ENCODE measurements at regions not wholly inside any gene's neighbourhood (a gene's known extent, or its start where the extent isn't known, plus 50 kb on each side); places are given as distances from the start of the nearest gene placed in this dataset.

DNA sequence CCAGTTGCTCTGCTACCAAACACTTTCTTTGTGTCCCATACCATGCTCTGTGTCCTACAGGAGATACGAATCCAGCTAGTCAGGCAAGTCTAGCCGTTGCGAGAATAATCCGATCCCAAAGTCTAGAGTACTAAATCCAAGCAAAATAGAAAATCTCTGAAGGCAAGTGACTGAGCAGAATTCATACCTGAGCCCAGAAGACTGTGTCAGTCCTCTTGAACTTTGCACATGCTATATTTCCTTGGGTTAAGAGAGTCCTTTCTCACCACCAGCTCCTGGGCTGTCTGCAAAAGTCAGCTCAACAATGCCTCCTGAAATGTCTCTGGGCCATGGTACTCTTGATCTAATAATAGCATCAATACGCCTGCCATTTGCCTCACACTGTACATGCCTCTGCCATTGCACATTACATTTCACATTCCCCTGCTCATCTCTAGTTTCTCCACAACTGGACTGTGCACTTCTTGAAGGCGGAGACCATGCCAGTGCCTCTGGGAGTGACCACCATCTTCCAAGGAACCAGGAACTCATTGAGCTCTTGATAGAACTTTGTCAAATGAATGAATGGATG lies 265.8 kb upstream of the ID2 start:
- Histone ChIP-seq H3K4me1 (peaks cover 16 to 27% (median 26%) of the 10 kb centered on the region in 4 donors), H3K36me3 (no peaks in the 10 kb centered on the region), H3K27ac (no peak overlapping the region), H3K9me3 (no peaks in the 10 kb centered on the region), H3K27me3 (no peaks in the 10 kb centered on the region), H3K4me3 (no peak overlapping the region)
- intact Hi-C loops (cut with DNase I; ENCODE audit: low total_unique reads) = no loop called here
- no peak for TF ChIP-seq POLR2AphosphoS5 (IDR thresholded peaks at IDR 0.05)
- TF ChIP-seq, protein P1, sequence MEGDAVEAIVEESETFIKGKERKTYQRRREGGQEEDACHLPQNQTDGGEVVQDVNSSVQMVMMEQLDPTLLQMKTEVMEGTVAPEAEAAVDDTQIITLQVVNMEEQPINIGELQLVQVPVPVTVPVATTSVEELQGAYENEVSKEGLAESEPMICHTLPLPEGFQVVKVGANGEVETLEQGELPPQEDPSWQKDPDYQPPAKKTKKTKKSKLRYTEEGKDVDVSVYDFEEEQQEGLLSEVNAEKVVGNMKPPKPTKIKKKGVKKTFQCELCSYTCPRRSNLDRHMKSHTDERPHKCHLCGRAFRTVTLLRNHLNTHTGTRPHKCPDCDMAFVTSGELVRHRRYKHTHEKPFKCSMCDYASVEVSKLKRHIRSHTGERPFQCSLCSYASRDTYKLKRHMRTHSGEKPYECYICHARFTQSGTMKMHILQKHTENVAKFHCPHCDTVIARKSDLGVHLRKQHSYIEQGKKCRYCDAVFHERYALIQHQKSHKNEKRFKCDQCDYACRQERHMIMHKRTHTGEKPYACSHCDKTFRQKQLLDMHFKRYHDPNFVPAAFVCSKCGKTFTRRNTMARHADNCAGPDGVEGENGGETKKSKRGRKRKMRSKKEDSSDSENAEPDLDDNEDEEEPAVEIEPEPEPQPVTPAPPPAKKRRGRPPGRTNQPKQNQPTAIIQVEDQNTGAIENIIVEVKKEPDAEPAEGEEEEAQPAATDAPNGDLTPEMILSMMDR (IDR thresholded peaks at IDR 0.05) = no peak
- no peak for TF ChIP-seq POLR2A (IDR thresholded peaks at IDR 0.05)
- TF ChIP-seq EP300 (IDR thresholded peaks at IDR 0.05) = no peak
- DNase-seq = no peak
- 95 to 98% (median 96%) methylated on average over 6 of the region's 6 CpGs for WGBS, 5 donors

DNA sequence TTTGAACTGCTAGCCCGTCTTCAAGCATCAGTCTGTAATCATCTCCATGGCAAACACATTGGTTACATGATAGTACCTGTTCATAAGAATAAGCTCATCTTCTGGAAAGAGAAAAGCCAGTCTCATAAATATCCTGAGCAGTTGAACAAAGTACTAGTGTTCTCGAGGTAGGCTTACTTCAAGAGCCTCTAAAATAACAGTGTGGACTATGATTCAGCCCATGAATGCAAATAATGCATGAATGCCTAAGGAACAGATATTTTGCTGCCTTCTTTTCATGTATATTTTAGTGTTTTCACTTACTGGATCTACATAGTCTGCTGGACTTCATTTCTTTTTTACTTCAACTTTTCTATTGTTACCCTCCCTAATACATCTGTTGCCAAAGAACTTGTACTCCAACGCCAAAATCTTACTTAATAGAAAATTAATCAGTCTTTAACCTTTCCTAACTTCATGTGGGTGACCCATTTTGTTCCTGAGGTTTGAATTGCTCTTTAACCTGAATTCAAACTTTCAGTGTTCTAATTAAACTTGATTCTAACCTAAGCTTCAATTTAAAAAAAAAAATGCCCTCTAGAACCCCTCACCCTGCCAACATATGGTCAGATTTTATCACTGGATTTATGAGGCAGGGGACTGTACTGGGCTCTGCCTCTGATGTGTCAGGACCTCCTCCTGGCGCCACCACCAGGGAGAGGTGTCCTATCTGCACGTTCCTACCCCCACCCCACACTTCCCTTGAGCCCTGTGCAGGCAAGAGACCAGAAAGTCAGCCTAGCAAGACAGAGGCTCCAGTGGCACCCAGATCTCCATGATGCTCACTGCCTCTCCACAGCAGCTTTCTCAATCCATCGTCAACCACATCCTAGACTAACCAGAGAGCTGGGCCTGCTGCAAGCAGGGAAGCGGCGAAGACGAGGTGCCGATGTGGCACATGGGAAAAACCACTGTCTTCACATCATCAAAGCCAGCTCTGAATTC lies 264.7 kb upstream of the ID2 start:
- H3K27me3 ChIP-seq = no peaks in the 10 kb centered on the region
- peaks cover 11 to 21% (median 17%) of the 10 kb centered on the region in 4 donors for H3K4me1 ChIP-seq
- no peak for DNase-seq
- no peaks in the 10 kb centered on the region for H3K9me3 ChIP-seq
- WGBS, 5 donors = 78 to 84% (median 83%) methylated on average over 10 of the region's 10 CpGs
- H3K27ac ChIP-seq = no peak overlapping the region
- TF ChIP-seq, protein P1 (IDR thresholded peaks at IDR 0.05) = no peak
- no peak for TF ChIP-seq EP300 (IDR thresholded peaks at IDR 0.05)
- TF ChIP-seq POLR2A (IDR thresholded peaks at IDR 0.05) = no peak
- TF ChIP-seq POLR2AphosphoS5 (IDR thresholded peaks at IDR 0.05) = no peak
- H3K36me3 ChIP-seq = no peaks in the 10 kb centered on the region
- no peak overlapping the region for H3K4me3 ChIP-seq
- intact Hi-C loops (cut with DNase I; ENCODE audit: low total_unique reads) = no loop called here

DNA sequence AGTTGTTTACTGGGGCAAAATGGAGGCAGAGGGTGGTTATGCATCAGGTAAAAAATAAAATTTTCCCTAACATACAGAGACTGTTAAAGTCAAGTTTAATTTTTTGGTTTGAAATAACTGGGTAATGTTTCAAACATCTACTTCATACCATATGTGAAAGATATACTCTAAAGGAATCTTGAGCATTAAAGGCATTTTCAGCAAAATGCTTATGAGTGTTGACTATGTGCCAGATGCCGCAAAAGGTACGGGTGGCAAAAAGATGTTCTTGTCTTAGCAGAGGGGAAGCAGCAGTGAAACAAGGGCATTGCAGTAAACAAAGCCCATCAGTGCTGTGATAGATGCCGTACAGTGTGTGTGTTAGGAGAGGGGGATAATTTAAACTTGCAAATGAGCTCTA lies 263.1 kb upstream of the ID2 start:
- Histone ChIP-seq H3K4me1 (peaks cover 0 to 5% (median 2%) of the 10 kb centered on the region in 4 donors), H3K27me3 (no peaks in the 10 kb centered on the region), H3K36me3 (no peaks in the 10 kb centered on the region), H3K4me3 (no peak overlapping the region), H3K9me3 (no peaks in the 10 kb centered on the region), H3K27ac (no peak overlapping the region)
- 88 to 92% (median 92%) methylated on average over 3 of the region's 3 CpGs for whole genome bisulfite sequencing, 5 donors
- DNase-seq = no peak
- TF ChIP-seq POLR2A (IDR thresholded peaks at IDR 0.05) (no peak), POLR2AphosphoS5 (IDR thresholded peaks at IDR 0.05) (no peak), EP300 (IDR thresholded peaks at IDR 0.05) (no peak)
- TF ChIP-seq, protein P1 (IDR thresholded peaks at IDR 0.05) = no peak
- intact Hi-C loops (cut with DNase I; ENCODE audit: low total_unique reads) = no loop called here

DNA sequence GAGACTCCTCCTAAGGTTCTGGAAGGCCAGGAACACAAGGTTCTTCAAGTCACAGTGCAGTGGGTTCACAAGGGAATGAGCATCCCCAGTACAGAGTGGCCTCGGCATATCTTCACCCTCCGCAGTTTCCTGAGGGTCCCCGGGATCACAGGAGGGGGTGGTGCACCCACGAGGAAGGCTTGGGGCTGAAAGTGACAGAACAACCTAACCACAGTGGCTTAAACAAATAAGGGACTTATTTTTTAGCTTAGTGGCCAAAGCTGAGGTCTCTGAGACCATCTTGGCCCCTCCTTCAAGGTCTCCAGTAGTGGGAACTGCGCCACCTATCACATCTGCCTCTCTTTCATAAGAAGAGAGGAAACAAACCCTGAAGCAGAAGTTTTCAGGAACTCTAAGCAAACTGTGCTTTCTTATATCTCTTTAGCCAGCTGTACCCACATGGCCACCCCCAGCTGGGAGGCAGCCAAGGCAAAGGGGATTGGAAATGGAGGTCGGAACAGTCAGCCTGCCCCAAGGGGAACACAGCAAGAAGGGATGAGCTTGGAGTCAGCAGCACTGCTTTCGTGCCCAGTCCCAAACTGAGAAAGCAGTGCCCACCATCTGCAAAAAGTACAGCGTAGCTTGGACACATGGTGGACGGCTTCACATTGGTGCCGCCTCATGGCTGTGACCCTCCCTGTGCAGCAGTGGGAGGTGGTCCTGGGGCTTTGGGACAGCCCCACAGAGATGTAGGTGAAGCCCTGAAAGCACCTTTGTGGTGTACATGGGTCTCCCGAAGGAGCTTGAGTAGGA lies 260.0 kb upstream of the ID2 start:
- Histone ChIP-seq H3K27ac (no peak overlapping the region), H3K9me3 (no peaks in the 10 kb centered on the region), H3K4me3 (no peak overlapping the region), H3K4me1 (no peaks in the 10 kb centered on the region), H3K27me3 (peaks cover 0 to 6% (median 0%) of the 10 kb centered on the region in 3 donors), H3K36me3 (no peaks in the 10 kb centered on the region)
- TF ChIP-seq EP300 (IDR thresholded peaks at IDR 0.05) (no peak), POLR2A (IDR thresholded peaks at IDR 0.05) (no peak), POLR2AphosphoS5 (IDR thresholded peaks at IDR 0.05) (no peak)
- TF ChIP-seq, protein P1 (IDR thresholded peaks at IDR 0.05) = no peak
- intact Hi-C loops (cut with DNase I; ENCODE audit: low total_unique reads) = no loop called here
- WGBS, 5 donors = 72 to 85% (median 85%) methylated on average over 10 to 11 of the region's 11 CpGs
- DNase-seq = no peak
